KMS-11 (cell line): ENCODE measurements at regions not wholly inside any gene's neighbourhood (a gene's known extent, or its start where the extent isn't known, plus 50 kb on each side); places are given as distances from the start of the nearest gene placed in this dataset.

ENCODE experiments used
- H2AFZ ChIP-seq: fragments of 200-600 bp; sonication (generic); 2 replicates; pipeline ENCODE4 v1.6.1; 2016; ENCODE audit warnings: antibody characterized with exemption, mixed run types, low read depth
- H3K27ac ChIP-seq: fragments of 200-600 bp; sonication (generic); 2 replicates; pipeline ENCODE4 v1.6.1; 2016; ENCODE audit warnings: mild to moderate bottlenecking, mixed run types
- H3K27me3 ChIP-seq: fragments of 200-600 bp; sonication (generic); 2 replicates; pipeline ENCODE4 v1.6.1; 2017; ENCODE audit warnings: mild to moderate bottlenecking, low read depth, mixed run types, moderate library complexity; ENCODE audit not compliant: insufficient read depth
- H3K36me3 ChIP-seq: fragments of 200-600 bp; sonication (generic); 2 replicates; pipeline ENCODE4 v1.6.1; 2017; ENCODE audit warnings: mild to moderate bottlenecking, mixed run types; ENCODE audit not compliant: insufficient read depth
- H3K4me1 ChIP-seq: fragments of 200-600 bp; sonication (generic); 2 replicates; pipeline ENCODE4 v1.6.1; 2016; ENCODE audit warnings: mild to moderate bottlenecking, low read depth, mixed run types; ENCODE audit not compliant: poor library complexity, severe bottlenecking
- H3K4me2 ChIP-seq: fragments of 200-600 bp; sonication (generic); 2 replicates; pipeline ENCODE4 v1.7.0; 2016; ENCODE audit warnings: mild to moderate bottlenecking, mixed run types
- H3K4me3 ChIP-seq: fragments of 200-600 bp; sonication (generic); IDR thresholded peaks from 2 replicates; pipeline ENCODE4 v1.6.1; 2017; ENCODE audit warnings: low read depth, low read length, mixed read lengths; ENCODE audit not compliant: insufficient read depth
- H3K79me2 ChIP-seq: fragments of 200-600 bp; sonication (generic); 2 replicates; pipeline ENCODE4 v1.6.1; 2016; ENCODE audit warnings: low read depth, mixed run types; ENCODE audit not compliant: insufficient read depth
- H3K9ac ChIP-seq: fragments of 200-600 bp; sonication (generic); 2 replicates; pipeline ENCODE4 v1.6.1; 2016; ENCODE audit warnings: mild to moderate bottlenecking, mixed run types
- H4K20me1 ChIP-seq: fragments of 200-600 bp; sonication (generic); 2 replicates; pipeline ENCODE4 v1.6.1; 2016; ENCODE audit warnings: mild to moderate bottlenecking, mixed run types; ENCODE audit not compliant: insufficient read depth
- TF ChIP-seq, protein P1 (sequence below): fragments of 200-600 bp; sonication (generic); conservative IDR thresholded peaks from 2 replicates; pipeline ENCODE4 v1.6.1; 2017; ENCODE audit warnings: low read depth, mild to moderate bottlenecking, antibody characterized with exemption, low read length, moderate library complexity, mixed read lengths

DNA sequence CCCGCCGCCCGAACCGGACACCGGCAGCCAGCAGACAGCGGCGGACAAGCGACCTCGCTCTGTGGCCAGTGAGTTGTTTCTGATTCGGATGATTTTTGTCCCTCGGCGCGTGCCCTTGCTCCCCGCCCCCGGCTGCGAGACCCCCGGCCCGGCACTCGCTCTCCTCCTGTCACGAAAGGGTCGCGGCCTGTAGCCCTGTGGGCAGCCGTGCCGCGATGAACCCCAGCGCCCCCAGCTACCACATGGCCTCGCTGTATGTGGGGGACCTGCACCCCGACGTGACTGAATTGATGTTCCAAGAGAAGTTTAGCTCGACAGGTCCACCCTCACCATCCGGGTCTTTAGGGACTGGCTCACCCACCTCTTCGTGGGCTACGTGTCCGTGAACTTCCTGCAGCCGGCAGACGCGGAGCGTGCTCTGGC, 1257.5 kb upstream of the ACVR2A start:
- H3K4me3 ChIP-seq: no peak overlapping the region
- no peaks in the 10 kb centered on the region for H3K4me1 ChIP-seq
- H2AFZ ChIP-seq: no peak overlapping the region
- H3K9ac ChIP-seq: no peak overlapping the region
- H3K27ac ChIP-seq: no peak overlapping the region
- H3K4me2 ChIP-seq: no peak overlapping the region
- H3K36me3 ChIP-seq: no peaks in the 10 kb centered on the region
- H3K27me3 ChIP-seq: no peaks in the 10 kb centered on the region
- no peaks in the 10 kb centered on the region for H4K20me1 ChIP-seq
- no peaks in the 10 kb centered on the region for H3K79me2 ChIP-seq
- TF ChIP-seq, protein P1, sequence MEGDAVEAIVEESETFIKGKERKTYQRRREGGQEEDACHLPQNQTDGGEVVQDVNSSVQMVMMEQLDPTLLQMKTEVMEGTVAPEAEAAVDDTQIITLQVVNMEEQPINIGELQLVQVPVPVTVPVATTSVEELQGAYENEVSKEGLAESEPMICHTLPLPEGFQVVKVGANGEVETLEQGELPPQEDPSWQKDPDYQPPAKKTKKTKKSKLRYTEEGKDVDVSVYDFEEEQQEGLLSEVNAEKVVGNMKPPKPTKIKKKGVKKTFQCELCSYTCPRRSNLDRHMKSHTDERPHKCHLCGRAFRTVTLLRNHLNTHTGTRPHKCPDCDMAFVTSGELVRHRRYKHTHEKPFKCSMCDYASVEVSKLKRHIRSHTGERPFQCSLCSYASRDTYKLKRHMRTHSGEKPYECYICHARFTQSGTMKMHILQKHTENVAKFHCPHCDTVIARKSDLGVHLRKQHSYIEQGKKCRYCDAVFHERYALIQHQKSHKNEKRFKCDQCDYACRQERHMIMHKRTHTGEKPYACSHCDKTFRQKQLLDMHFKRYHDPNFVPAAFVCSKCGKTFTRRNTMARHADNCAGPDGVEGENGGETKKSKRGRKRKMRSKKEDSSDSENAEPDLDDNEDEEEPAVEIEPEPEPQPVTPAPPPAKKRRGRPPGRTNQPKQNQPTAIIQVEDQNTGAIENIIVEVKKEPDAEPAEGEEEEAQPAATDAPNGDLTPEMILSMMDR: no peak

DNA sequence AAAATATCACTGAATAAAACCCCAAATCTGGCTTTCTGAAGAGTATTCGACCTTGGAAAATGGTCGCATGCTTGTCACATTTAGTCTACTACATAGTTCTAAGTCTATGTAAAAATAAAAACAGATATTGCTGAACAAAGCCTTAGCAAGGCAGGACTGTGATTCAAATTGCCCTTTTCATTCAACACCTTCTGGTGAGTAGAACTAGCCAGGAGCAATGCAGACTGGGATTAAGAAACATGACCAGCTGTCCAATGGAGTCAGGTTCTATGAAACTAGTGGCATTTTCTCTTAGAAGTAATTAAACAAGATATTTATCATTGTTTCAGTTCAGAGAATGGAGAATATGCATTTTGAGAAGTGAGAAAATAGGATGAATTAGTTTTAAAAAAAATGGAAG, 1260.5 kb upstream of the ACVR2A start:
- no peaks in the 10 kb centered on the region for H3K36me3 ChIP-seq
- H3K27me3 ChIP-seq: no peaks in the 10 kb centered on the region
- no peaks in the 10 kb centered on the region for H4K20me1 ChIP-seq
- no peaks in the 10 kb centered on the region for H3K4me1 ChIP-seq
- H3K4me2 ChIP-seq: no peak overlapping the region
- no peak overlapping the region for H3K4me3 ChIP-seq
- no peak overlapping the region for H3K27ac ChIP-seq
- no peaks in the 10 kb centered on the region for H3K79me2 ChIP-seq
- TF ChIP-seq, protein P1: no peak
- H2AFZ ChIP-seq: no peak overlapping the region
- H3K9ac ChIP-seq: no peak overlapping the region

DNA sequence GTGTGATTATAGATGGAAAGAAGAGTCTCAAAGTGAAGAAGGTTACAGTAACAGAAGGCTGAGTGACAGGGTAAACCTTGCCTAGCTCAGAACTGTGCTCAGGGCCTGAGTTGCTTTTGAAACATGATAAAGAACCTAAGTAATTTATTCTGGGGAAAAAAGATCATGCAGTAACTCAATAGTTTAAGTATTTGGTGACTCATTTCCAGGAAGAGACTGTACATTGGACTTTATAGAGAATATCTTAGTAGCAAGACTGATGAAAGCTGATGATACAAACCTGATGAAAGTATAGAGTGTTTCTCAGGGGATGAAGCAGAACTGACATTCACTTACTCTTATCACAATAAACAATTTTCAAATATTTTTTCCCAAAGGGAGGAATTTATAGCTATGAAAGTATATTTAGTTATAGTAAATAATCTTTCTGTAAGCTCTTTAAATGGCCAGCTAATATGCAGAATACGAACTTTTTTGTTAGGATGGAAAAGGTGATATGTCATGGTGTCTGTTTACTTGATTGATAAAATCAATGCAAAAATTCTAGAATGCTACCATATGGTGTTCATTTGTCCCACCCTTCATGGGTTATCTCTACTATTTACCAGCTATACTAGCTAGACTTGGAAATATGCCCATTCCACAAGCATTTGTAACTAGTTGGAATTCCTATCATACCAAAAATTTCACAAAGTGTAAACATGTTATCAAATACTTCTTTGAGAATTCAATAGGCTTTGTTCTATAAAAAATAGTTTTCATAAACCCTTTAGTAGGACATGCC, 1265.5 kb upstream of the ACVR2A start:
- TF ChIP-seq, protein P1: no peak
- Histone ChIP-seq H3K4me3 (no peak overlapping the region), H3K9ac (no peak overlapping the region), H3K4me1 (no peaks in the 10 kb centered on the region), H3K27me3 (no peaks in the 10 kb centered on the region), H4K20me1 (no peaks in the 10 kb centered on the region), H2AFZ (no peak overlapping the region), H3K27ac (no peak overlapping the region), H3K79me2 (no peaks in the 10 kb centered on the region), H3K4me2 (no peak overlapping the region), H3K36me3 (no peaks in the 10 kb centered on the region)

DNA sequence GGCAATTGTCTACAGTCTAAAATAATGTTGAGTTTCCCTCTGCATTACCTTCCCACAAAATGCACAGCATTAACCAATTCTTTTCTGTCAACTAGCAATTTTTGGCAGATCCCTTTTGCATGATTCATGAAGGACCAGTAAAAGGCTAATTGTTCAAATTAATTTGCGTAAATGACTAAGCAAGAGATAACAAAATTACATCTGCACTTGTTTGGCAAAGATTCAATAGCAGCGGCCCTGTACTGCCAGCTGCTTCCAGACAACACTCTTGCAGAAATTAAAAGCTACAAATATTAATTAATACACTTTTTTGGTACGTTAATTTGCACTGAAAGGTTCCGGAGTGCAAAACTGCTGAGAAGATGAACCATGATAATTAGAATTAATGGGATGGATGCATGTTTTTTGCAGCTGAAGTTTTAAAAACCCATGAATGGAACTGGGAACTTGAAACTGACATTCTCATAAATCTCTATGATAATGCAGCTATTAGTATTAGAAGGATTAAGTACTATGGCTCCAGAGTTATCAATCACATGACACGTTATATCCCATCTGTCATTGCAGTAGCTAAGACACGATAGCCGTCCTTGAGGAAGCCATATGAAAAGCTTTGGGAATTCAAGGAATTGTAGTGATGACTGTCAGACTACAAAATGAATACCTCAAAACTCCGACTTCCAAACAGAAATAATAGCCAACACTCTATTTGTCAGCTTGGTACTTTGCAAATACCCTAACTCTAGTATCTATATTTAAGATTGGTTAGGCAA, 1268.3 kb upstream of the ACVR2A start:
- TF ChIP-seq, protein P1: no peak
- no peak overlapping the region for H2AFZ ChIP-seq
- H3K27ac ChIP-seq: no peak overlapping the region
- no peaks in the 10 kb centered on the region for H3K4me1 ChIP-seq
- H4K20me1 ChIP-seq: no peaks in the 10 kb centered on the region
- H3K4me3 ChIP-seq: no peak overlapping the region
- no peaks in the 10 kb centered on the region for H3K79me2 ChIP-seq
- no peak overlapping the region for H3K9ac ChIP-seq
- no peaks in the 10 kb centered on the region for H3K27me3 ChIP-seq
- H3K4me2 ChIP-seq: no peak overlapping the region
- no peaks in the 10 kb centered on the region for H3K36me3 ChIP-seq
